HAP-1 (cell line): ENCODE measurements at regions not wholly inside any gene's neighbourhood (a gene's known extent, or its start where the extent isn't known, plus 50 kb on each side); places are given as distances from the start of the nearest gene placed in this dataset.

ENCODE experiments used
- DNase-seq, 2 experiments: peaks; one replicate each; pipeline ENCODE4 v3.0.0-alpha.2; 2016 to 2020; ENCODE audit warnings: low spot score in 2 of 2
- H3K27me3 ChIP-seq: fragments of 250-450 bp; sonication (Bioruptor Pico); 2 replicates; pipeline ENCODE4 v1.5.1; 2020; ENCODE audit warnings: low read depth, mild to moderate bottlenecking, moderate library complexity
- H3K36me3 ChIP-seq: fragments of 250-450 bp; sonication (Bioruptor Pico); replicated peaks from 2 replicates; pipeline ENCODE4 v1.5.1; 2020; ENCODE audit warnings: mild to moderate bottlenecking
- H3K4me1 ChIP-seq: fragments of 250-450 bp; sonication (Bioruptor Pico); 2 replicates; pipeline ENCODE4 v1.5.1; 2020; ENCODE audit warnings: mild to moderate bottlenecking
- H3K4me3 ChIP-seq: fragments of 250-450 bp; sonication (Bioruptor Pico); 2 replicates; pipeline ENCODE4 v1.5.1; 2020; ENCODE audit warnings: mild to moderate bottlenecking, moderate library complexity
- H3K9me3 ChIP-seq: fragments of 250-450 bp; sonication (Bioruptor Pico); 2 replicates; pipeline ENCODE4 v1.5.1; 2020; ENCODE audit warnings: mild to moderate bottlenecking, moderate library complexity
- in situ Hi-C: fragments of 300-500 bp; cut with MboI; formaldehyde crosslinking; loops from 3 replicates; pipeline ENCODE4 v1.14.3; 2020; ENCODE audit warnings: low sequenced_read_pairs, inconsistent platforms, mixed read lengths

DNA sequence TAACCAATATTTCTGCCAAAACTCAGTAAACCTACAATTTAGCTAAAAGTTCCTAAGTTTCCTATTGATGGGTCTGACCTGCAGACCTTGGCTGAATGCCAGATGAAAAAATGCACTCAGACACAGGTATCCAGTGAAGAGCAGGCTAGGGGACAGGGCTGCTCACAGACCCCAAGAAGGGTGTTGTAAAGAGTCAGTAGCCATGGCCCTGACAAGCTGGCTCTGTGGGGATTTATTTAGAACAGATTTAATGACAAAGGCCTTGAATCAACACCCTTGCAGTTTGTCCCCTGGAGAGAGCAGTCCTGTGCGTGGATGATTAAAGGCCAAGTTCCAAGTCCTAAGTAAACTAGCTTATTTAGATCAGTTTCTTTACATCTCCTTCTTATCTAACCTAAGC is 1243.2 kb upstream of the ADGRL4 start:
- no peak for DNase-seq
- H3K4me3 ChIP-seq = no peak overlapping the region
- H3K27me3 ChIP-seq = no peaks in the 10 kb centered on the region
- H3K9me3 ChIP-seq = no peaks in the 10 kb centered on the region
- in situ Hi-C loops = no loop called here
- no peaks in the 10 kb centered on the region for H3K4me1 ChIP-seq
- no peaks in the 10 kb centered on the region for H3K36me3 ChIP-seq

GRCh38 chr1:80248886-80249285 is 1242.4 kb upstream of the ADGRL4 start:
- no peak for DNase-seq
- in situ Hi-C loops = no loop called here
- H3K9me3 ChIP-seq = no peaks in the 10 kb centered on the region
- H3K36me3 ChIP-seq = no peaks in the 10 kb centered on the region
- H3K27me3 ChIP-seq = no peaks in the 10 kb centered on the region
- no peak overlapping the region for H3K4me3 ChIP-seq
- no peaks in the 10 kb centered on the region for H3K4me1 ChIP-seq

DNA sequence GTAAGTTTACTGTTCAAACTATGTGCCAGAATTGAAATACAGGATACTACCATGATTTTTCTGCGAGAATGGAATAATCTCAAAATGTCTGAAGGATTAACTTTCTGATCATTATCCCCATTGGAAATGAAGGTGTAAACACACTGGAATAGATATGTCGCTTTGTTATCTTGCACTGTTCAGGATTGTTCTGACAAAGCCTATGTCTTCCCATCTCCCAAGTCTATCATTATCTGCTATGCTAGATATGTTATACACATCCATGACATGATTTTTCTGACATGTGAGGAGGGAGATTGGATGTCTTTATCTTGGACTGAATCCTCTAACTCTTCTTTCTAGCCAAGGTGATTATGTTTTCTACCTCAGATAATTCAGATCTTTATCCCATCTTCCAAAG is 1239.3 kb upstream of the ADGRL4 start:
- no peaks in the 10 kb centered on the region for H3K27me3 ChIP-seq
- no peaks in the 10 kb centered on the region for H3K4me1 ChIP-seq
- H3K9me3 ChIP-seq = no peaks in the 10 kb centered on the region
- no peak for DNase-seq
- in situ Hi-C loops = no loop called here
- no peaks in the 10 kb centered on the region for H3K36me3 ChIP-seq
- H3K4me3 ChIP-seq = no peak overlapping the region

GRCh38 chr1:80244372-80244771 is 1237.8 kb upstream of the ADGRL4 start:
- H3K9me3 ChIP-seq = no peaks in the 10 kb centered on the region
- no peak for DNase-seq
- H3K4me1 ChIP-seq = no peaks in the 10 kb centered on the region
- in situ Hi-C loops = no loop called here
- H3K36me3 ChIP-seq = no peaks in the 10 kb centered on the region
- H3K4me3 ChIP-seq = no peak overlapping the region
- no peaks in the 10 kb centered on the region for H3K27me3 ChIP-seq

DNA sequence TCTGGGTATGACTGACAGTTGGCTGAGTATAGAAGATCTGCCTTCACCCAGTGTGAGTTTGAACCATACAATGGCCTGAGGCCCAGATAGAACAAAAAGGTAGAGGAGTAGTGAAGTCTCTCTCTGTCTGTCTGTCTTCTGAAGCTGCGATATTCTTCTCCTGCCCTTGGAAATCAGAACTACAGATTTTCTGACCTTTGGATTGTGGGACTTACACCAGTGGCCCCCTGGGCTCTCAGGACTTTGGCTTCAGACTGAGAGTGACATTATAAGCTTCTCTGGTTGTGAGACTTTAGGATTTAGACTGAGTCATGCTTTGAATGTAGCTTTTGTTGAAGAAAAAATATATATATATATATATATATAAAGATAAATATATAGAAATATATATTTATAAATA is 1235.0 kb upstream of the ADGRL4 start:
- in situ Hi-C loops = no loop called here
- no peaks in the 10 kb centered on the region for H3K36me3 ChIP-seq
- DNase-seq = no peak
- no peaks in the 10 kb centered on the region for H3K4me1 ChIP-seq
- H3K27me3 ChIP-seq = no peaks in the 10 kb centered on the region
- no peaks in the 10 kb centered on the region for H3K9me3 ChIP-seq
- H3K4me3 ChIP-seq = no peak overlapping the region

- Histone ChIP-seq H3K4me1 (no peaks in the 10 kb centered on the region), H3K4me3 (no peak overlapping the region), H3K9me3 (no peaks in the 10 kb centered on the region), H3K36me3 (no peaks in the 10 kb centered on the region), H3K27me3 (no peaks in the 10 kb centered on the region)
- DNase-seq = no peak
- in situ Hi-C loops = no loop called here
Observed at GRCh38 chr1:80225510-80225909, 1219.0 kb upstream of the ADGRL4 start.

DNA sequence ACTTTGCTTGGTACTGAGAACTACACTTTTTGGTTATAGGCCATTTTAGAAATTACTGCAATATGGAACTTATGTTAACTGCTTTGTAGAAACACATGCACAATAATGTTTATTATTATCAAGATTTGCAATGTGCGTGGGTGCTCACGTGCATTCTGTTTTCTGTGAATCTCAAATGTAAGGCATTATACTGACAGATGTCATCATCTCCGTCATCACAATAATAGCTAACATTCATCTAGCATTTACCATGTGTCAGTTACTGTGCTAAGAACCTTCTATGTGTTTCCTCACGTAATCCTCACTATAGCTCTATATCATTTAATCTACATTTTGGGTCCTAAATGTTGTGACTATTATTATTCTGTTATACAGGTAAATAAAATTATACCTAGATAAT is 1214.8 kb upstream of the ADGRL4 start:
- Histone ChIP-seq H3K4me1 (no peaks in the 10 kb centered on the region), H3K36me3 (no peaks in the 10 kb centered on the region), H3K4me3 (no peak overlapping the region), H3K9me3 (no peaks in the 10 kb centered on the region), H3K27me3 (no peaks in the 10 kb centered on the region; the same call in 1 of the 2 replicates)
- in situ Hi-C loops = no loop called here
- DNase-seq = no peak

DNA sequence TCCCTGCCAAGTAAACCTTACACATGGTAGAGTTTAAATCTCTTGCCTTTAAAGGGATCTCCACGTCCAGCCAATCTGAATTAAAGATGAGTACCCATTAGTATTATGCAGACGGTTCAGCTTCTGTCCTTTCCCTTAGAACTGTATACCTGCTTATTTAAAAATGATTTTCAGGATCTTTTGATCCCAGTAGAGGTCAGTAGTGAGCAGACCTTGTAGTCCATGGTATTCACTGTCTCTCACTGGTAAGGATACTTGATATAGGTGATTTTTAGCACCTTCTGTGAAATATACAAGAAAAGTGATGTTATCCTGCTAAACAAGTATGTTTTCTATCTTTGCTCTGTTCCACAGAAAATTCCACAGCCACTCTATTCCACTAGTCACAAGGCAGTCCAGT is 1211.6 kb upstream of the ADGRL4 start:
- H3K27me3 ChIP-seq = no peaks in the 10 kb centered on the region; the same call in 1 of the 2 replicates
- in situ Hi-C loops = no loop called here
- no peaks in the 10 kb centered on the region for H3K36me3 ChIP-seq
- no peaks in the 10 kb centered on the region for H3K9me3 ChIP-seq
- DNase-seq = peak; percentile 13 to 47
- H3K4me3 ChIP-seq = no peak overlapping the region
- H3K4me1 ChIP-seq = no peaks in the 10 kb centered on the region

DNA sequence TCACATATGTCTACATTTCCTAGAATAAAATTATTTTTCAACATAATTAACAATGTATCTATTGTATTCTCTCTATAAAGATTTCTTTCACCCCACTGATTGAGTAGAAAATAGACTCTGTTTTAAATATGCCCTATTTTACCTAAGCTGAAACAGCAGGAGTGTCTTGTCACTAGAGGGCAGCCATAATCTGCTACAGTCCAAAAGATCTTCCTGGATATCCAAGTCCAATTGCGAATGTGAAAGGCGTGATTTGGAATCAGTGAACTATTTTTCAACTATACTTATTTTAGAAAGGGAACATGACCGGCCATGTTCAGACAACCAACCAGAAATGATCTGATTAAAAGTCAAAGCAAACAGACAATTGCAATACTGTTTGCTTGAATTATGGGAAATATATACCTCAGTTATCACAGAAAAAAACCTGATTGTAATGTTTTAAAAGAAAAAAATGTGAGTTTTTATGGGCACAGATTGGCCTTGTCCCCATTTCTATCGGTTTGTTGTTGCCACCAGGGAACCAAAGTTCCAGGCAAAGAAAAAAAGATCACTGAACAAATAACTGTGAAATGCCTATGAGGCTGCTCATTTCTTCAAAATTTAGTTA is 1211.0 kb upstream of the ADGRL4 start:
- no peaks in the 10 kb centered on the region; the same call in 1 of the 2 replicates for H3K27me3 ChIP-seq
- no peaks in the 10 kb centered on the region for H3K9me3 ChIP-seq
- no peak overlapping the region for H3K4me3 ChIP-seq
- H3K4me1 ChIP-seq = no peaks in the 10 kb centered on the region
- DNase-seq = peak; percentile 42 to 66
- H3K36me3 ChIP-seq = no peaks in the 10 kb centered on the region
- in situ Hi-C loops = no loop called here

GRCh38 chr1:80214888-80215540 is 1208.5 kb upstream of the ADGRL4 start:
- H3K36me3 ChIP-seq = no peaks in the 10 kb centered on the region
- H3K27me3 ChIP-seq = no peaks in the 10 kb centered on the region; the same call in 1 of the 2 replicates
- DNase-seq = no peak
- in situ Hi-C loops = no loop called here
- no peak overlapping the region for H3K4me3 ChIP-seq
- H3K9me3 ChIP-seq = no peaks in the 10 kb centered on the region
- H3K4me1 ChIP-seq = no peaks in the 10 kb centered on the region

DNA sequence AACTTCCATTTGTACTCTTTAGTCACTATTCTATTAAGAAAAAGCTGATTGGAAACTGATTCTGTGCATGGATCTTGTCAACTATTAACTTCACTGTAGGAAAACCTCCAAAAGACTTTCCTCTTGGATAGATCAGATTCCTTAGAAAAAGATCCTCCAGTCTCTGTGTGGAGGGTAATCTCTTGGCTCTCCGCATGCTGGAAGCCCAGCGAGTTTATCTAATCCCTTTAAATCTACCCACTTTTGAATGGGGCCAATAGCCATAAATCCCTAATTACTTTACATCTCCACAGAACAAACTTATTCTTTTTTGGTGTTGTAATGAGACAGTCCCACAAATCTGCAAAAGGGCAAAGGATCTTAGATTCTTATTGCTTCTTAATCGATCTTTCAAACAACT is 1206.4 kb upstream of the ADGRL4 start:
- no peaks in the 10 kb centered on the region for H3K36me3 ChIP-seq
- H3K4me3 ChIP-seq = no peak overlapping the region
- H3K27me3 ChIP-seq = no peaks in the 10 kb centered on the region; the same call in 1 of the 2 replicates
- H3K9me3 ChIP-seq = no peaks in the 10 kb centered on the region
- in situ Hi-C loops = no loop called here
- no peaks in the 10 kb centered on the region for H3K4me1 ChIP-seq
- peak in 1 of 2 experiments; percentile 8 for DNase-seq

- Histone ChIP-seq H3K36me3 (no peaks in the 10 kb centered on the region), H3K4me3 (no peak overlapping the region), H3K27me3 (no peaks in the 10 kb centered on the region; the same call in 1 of the 2 replicates), H3K9me3 (no peaks in the 10 kb centered on the region), H3K4me1 (no peaks in the 10 kb centered on the region)
- in situ Hi-C loops = no loop called here
- no peak for DNase-seq
Observed at GRCh38 chr1:80211691-80212380, 1205.3 kb upstream of the ADGRL4 start.

GRCh38 chr1:80202118-80202517 is 1195.6 kb upstream of the ADGRL4 start:
- in situ Hi-C loops = no loop called here
- H3K9me3 ChIP-seq = no peaks in the 10 kb centered on the region
- H3K36me3 ChIP-seq = no peaks in the 10 kb centered on the region
- no peaks in the 10 kb centered on the region for H3K4me1 ChIP-seq
- no peak for DNase-seq
- H3K4me3 ChIP-seq = no peak overlapping the region
- H3K27me3 ChIP-seq = peaks cover 8% of the 10 kb centered on the region; the same call in 1 of the 2 replicates

- in situ Hi-C loops = no loop called here
Observed at GRCh38 chr1:80194221-80194620, 1187.7 kb upstream of the ADGRL4 start.

More at GRCh38 chr1:80194221-80194620, 1187.7 kb upstream of the ADGRL4 start:
- no peak for DNase-seq
- Histone ChIP-seq H3K4me3 (no peak overlapping the region), H3K9me3 (no peaks in the 10 kb centered on the region), H3K4me1 (no peaks in the 10 kb centered on the region), H3K36me3 (no peaks in the 10 kb centered on the region), H3K27me3 (peaks cover 18% of the 10 kb centered on the region)
